Fibroblast of skin of left biceps (primary cell): ENCODE measurements at regions not wholly inside any gene's neighbourhood (a gene's known extent, or its start where the extent isn't known, plus 50 kb on each side); places are given as distances from the start of the nearest gene placed in this dataset.
"Not testable (repeated sequence)": the region's sequence is repeated elsewhere in the genome, so short reads cannot be mapped to it uniquely, and the experiment has no call there.

Source experiments
- DNase-seq, 2 experiments: peaks; one replicate each; pipeline ENCODE4 v3.0.0-alpha.2; 2013; ENCODE audit warnings: low read depth in 2 of 2

- DNase-seq = no peak
Observed at GRCh38 chr1:230591678-230592077, 50.6 kb upstream of the COG2 start.

- no peak for DNase-seq
Observed at GRCh38 chr1:230589951-230590350, 52.3 kb upstream of the COG2 start.

DNA sequence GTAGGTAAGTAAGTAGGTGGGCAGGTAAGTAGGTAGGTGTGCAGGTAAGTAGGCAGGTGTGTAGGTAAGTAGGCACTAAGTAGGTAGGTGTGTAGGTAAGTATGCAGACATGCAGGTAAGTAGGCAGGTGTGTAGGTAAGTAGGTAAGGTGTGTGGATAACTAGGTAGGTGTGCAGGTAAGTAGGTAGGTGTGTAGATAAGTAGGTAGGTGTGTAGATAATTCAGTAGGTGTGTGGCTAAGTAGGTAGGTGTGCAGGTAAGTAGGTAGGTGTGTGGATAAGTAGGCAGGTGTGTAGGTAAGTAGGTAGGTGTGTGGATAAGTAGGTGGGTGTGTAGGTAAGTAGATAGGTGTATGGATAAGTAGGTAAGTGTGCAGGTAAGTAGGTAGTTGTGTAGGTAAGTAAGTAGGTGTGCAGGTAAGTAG is 53.9 kb upstream of the COG2 start:
- DNase-seq = no peak

DNA sequence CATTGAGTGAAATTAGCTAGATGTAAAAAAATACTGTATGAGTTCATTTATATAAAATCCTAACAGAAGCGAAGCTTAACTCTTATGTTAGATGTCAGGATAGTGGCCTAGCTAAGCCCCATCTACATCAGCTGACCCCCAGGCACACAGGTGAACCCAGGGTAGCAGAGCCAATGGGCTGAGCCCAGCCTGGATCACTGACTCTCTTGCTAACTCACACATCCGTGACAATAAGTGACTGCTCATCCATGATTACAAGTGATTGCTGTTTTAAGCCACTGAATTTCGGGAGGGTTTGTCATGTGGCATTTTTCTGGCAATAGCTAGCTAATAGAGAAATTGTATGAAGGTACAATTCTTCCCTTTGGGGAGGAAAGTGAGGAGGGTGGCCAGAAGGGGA is 55.2 kb upstream of the COG2 start:
- DNase-seq = no peak

DNA sequence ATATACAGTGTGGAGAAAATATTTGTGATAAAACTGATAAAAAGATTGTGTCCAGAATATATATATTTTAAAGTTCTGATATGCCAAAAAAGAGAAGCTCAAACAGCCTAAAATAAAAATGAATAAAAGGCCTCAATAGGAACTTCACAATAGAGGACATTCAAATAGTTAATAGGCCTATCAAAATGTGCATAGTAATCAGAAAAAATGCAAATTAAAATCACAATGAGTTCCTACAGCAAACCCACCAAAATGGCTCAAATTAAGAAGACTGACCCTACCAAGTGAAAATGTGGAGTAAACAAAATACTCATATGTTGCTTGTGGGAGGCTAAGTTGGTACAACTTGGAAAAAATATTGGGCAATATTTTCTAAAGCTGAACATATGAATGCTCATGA is 57.6 kb upstream of the COG2 start:
- DNase-seq = no peak

DNA sequence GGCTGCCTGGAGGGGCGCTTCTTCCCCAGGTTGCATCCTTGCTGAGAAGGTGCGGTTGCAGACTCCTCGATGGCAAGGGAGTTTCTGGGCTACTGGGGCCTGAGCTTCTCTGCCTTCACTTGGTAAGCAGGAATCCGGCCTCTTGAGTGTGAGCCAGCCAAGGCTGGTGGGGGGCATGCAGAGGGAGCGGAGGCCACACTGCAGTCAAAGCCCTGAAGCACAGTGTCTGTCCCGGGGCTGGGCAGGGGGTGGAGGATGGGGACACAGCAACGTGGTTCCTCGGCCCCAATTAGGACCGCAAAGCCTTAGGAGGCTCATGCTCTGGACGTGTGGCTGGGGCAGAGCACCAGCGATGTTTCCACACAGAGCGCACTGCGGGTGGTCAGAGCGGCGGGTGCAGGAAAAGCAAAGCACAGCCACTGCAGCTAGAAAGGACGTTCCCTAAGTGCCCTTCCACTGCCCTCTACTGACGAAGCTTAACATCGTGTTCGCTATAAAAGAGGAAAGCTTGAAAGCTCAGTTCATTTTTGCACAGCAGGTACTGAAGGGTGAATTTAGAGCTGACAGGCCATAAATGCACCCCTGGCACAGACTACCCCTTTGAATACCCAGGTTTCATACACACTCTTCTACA is 60.7 kb upstream of the COG2 start:
- DNase-seq = no peak

DNA sequence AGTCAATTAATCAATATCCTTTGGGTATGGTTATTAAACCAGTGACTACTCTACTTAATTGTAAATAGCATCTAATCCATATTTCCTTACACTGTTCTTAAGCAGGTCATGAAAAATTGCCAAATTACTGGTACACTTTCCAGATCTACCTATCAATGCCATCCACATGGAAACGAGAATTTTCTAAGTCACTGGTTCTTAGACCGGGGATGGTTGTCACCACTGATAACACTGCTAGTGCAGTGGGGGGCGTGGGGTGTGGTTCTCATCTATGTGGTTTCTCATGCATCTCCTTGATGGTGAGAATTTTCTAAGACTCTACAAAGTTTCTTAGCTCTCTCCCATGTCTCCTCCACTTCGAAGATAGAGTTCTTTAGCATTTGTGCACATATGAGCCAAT is 63.7 kb upstream of the COG2 start:
- no peak for DNase-seq

- no peak for DNase-seq
Observed at GRCh38 chr1:230577537-230577936, 64.7 kb upstream of the COG2 start.

GRCh38 chr1:230575886-230576500 is 66.3 kb upstream of the COG2 start:
- DNase-seq = no peak

DNA sequence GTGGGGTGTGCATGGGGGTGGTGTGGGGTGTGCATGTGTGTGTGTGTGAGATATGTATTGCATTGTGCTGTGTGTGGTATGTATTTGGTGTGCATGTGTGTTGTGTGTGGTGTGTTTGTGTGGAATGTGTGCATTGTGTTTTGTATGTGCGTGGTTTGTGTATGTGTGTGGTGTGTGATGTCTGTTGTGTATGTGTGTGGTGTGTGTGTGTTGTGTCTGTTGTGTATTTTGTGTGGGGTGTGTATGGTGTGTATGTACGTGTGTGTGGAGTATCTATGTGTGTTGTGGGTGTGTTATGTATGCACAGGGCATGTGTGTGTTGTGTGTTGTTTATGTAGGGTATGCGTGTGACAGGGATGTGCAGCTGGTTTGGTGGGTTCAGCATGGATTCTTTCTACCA is 67.8 kb upstream of the COG2 start:
- no peak for DNase-seq

GRCh38 chr1:230573658-230574057 is 68.6 kb upstream of the COG2 start:
- no peak for DNase-seq

- no peak for DNase-seq
Observed at GRCh38 chr1:230572121-230573105, 69.9 kb upstream of the COG2 start.

GRCh38 chr1:230570724-230571360 is 71.4 kb upstream of the COG2 start:
- DNase-seq = no peak

DNA sequence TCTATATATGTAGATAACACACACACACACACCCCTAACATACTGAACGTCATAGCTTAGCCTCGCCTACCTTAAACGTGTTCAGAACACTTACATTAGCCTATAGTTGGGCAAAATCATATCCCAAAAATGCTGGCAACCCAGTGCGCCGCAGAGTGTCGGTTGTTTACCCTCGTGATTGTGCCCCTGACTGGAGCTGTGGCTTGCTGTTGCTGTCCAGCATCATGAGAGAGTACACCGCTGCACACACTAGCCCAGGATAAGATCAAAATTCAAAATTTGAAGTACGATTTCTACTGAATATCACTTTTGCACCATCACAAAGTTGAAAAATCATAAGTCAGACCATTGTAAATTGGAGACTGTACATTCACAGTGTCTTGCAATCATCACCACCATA is 73.1 kb upstream of the COG2 start:
- DNase-seq = no peak

GRCh38 chr1:230568676-230569075 is 73.6 kb upstream of the COG2 start:
- DNase-seq = no peak

GRCh38 chr1:230568008-230568407 is 74.3 kb upstream of the COG2 start:
- DNase-seq = no peak

GRCh38 chr1:230567221-230567575 is 75.1 kb upstream of the COG2 start:
- no peak for DNase-seq

DNA sequence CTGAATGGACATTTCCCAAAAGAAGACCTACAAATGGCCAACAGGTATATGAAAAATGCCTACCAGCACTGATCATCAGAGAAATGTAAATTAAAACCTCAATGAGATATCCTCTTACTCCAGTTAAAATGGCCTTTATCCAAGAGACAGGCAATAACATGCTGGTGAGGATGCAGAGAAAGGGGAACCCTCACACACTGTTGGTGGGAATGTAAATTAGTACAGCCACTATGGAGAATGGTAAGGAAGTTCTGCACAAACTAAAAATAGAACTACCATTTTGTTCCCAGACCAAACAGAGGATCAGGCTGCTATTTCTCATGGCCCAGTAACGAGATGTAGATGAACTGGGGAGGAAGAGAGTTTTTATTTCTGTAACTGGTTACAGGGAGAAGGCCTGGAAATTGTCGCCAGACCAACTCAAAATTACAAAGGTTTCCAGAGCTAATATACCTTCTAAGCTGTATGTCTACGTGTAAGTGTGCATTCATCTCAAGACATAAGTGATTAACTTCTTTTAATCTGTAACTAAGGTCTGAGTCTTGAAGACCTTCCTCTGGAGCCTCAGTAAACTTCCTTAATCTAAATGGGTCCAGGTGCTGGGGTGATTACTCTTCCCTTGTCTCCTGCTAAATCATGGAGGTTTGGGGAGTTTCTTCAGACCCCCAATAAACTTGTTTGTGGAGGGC is 75.6 kb upstream of the COG2 start:
- DNase-seq = not testable (repeated sequence)

DNA sequence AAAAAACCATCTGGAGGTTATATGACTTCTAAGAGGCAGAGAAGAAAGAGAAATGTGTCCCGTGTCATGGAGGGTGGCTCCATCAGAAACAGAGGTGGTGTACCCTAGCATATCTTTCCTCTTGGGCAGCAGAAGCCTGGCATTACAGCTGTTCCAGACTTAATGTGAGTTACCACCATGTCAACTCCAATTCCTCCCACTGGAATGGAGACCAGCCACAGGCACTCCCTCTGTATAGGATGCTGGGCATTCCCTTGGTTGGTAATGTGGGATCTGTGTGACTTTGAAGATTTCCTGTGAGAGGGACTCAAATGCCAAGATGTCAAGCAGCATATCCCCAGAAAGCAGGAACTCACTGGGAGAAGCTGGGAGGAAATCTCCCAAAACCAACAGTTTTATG is 77.1 kb upstream of the COG2 start:
- DNase-seq = no peak

DNA sequence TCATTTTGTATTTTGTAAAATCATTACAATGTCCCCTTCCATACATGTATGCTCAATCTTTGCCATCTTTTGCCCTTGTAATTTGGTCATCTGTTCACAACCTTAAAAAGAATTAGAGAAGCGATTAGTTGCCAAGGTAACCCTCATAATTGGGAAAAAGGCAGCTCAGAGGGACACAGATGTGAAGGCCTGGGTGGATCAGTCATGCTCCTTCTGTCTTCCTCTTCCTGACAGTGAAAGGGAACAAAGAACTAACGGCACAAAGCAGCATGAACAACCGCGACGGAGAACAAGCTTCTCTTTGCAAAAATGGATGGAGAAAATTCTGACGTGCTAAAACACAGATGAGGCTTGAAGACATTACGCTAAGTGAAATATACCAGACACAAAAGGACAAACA is 78.7 kb upstream of the COG2 start:
- no peak for DNase-seq

DNA sequence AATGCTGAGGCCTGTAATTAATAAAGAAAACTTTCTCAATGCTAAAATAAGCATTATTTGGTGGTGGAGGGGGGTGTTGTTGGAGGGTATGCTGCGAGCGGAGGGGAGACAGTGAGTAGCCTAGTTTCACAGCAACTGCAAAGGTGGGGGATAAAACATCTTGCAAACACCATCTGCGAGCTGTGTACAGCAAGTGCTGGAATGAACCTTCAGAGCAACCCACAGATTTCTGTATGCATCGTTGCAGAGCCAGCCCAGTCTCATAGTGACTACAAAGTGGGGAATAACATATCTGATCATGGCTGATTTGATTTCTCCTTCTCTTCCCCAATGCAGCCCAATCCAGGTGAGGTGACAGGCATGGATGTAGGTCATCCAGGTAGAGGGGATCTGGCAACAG is 80.7 kb upstream of the COG2 start:
- DNase-seq = no peak

- DNase-seq = no peak
Observed at GRCh38 chr1:230558324-230558723, 84.0 kb upstream of the COG2 start.
